AG10803 (cell line): ENCODE measurements at regions not wholly inside any gene's neighbourhood (a gene's known extent, or its start where the extent isn't known, plus 50 kb on each side); places are given as distances from the start of the nearest gene placed in this dataset.
A peak's percentile ranks its signal among the peaks of the same experiment; 100 is the strongest.

Source experiments
- DNase-seq: peaks from one replicate; pipeline ENCODE4 v3.0.0; 2010; ENCODE audit warnings: low read depth
- H3K4me3 ChIP-seq: 2 replicates; pipeline ENCODE4 v1.5.1; 2011; ENCODE audit warnings: mild to moderate bottlenecking, low read length, control low read depth
- TF ChIP-seq, protein P1 (sequence below): conservative IDR thresholded peaks from 2 replicates; pipeline ENCODE4 v1.5.1; 2011; ENCODE audit warnings: mild to moderate bottlenecking, low read length, control low read depth, inconsistent platforms

DNA sequence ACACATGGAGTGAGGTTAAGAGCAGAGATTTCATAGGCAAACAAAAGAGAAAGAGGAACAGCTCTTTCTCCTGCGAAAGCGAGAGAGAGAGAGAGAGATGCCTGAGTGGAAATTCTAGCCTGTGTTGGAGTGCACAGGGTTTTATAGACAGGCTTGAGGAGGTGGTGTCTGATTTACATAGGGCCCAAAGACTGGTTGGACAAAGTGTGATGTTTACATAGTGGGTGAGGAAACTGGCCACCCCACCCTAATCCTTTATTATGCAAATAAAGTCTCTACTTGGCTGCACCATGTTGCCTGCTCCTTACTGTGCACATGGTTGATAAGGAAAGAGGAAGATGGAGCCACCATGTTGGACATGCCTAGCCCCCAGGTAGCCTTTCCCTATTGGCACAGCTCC lies 967.8 kb upstream of the SORCS1 start:
- no peak overlapping the region for H3K4me3 ChIP-seq
- TF ChIP-seq, protein P1, sequence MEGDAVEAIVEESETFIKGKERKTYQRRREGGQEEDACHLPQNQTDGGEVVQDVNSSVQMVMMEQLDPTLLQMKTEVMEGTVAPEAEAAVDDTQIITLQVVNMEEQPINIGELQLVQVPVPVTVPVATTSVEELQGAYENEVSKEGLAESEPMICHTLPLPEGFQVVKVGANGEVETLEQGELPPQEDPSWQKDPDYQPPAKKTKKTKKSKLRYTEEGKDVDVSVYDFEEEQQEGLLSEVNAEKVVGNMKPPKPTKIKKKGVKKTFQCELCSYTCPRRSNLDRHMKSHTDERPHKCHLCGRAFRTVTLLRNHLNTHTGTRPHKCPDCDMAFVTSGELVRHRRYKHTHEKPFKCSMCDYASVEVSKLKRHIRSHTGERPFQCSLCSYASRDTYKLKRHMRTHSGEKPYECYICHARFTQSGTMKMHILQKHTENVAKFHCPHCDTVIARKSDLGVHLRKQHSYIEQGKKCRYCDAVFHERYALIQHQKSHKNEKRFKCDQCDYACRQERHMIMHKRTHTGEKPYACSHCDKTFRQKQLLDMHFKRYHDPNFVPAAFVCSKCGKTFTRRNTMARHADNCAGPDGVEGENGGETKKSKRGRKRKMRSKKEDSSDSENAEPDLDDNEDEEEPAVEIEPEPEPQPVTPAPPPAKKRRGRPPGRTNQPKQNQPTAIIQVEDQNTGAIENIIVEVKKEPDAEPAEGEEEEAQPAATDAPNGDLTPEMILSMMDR: no peak
- DNase-seq: no peak

DNA sequence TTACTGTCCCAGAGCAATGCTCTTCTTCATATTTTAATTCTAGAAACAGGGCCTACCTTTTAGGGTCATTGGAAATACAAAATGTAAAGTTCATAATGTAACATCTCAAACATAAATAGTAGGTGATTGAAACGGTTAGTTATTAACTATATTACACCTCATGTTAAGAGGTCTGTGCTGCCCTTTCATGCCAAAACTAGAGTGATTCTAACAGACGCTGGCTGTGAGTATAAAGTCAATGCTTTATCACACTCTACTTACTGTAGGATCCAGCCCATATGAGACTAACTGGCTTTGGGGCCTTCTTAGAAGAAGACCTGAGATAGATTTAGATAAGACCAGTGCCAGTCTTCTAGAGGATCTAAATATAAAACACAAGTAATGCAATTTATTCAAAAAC lies 966.1 kb upstream of the SORCS1 start:
- DNase-seq: no peak
- no peak overlapping the region for H3K4me3 ChIP-seq
- TF ChIP-seq, protein P1: no peak

- TF ChIP-seq, protein P1: peak; percentile 51
- DNase-seq: peak; percentile 4
- no peak overlapping the region for H3K4me3 ChIP-seq
Observed at GRCh38 chr10:108112218-108112617, 947.7 kb upstream of the SORCS1 start.

DNA sequence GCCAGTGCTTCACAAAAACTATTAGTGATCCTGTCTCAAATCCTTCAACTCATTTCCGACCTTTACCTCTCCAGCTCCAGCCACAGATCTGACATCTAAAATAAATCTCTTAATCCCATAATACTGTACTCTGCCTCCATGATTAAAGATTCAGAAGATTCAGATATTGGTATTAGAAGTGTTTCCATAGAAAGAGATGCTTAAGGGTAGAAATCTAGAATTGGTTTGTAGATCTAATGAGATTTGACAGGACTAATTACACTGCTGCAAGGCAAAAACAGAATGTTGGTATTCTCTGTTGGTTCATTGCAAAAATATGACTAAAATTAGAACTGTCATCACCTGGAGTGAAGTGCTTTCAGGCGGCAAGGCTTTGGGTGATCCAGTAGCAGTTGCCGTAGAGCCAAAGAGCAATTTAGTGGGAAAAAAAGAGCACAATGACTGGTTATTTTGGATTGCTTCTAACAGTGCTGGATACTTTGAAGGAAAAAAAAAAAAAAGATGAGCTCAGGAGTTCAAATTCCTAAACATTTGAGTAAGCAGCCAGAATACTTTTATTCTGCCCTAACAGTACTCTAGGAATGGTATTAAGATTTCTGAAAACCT lies 940.1 kb upstream of the SORCS1 start:
- peak; percentile 18 for DNase-seq

DNA sequence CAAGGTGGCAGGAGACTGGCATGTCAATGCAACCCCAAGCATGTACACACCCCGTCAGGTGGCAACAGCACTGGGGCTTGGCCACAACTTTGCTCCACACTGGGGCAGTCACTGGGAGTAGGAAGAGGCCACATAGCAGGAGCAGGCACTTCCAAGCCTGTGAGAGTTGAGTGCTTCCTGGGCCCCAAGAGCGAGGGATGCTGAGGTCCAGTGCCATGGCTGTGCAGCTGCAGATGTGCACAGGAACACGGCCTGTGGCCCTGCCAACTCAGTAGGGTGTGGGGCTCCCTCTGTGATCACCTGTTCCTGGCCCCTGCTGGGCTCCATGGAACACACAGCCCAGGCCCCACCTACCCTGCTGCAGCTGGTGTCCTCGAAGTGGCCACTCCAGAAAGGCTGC lies 932.8 kb upstream of the SORCS1 start:
- TF ChIP-seq, protein P1: no peak
- H3K4me3 ChIP-seq: no peak overlapping the region
- DNase-seq: no peak

More for the DNA sequence above, 940.1 kb upstream of the SORCS1 start:
- TF ChIP-seq, protein P1: no peak
- no peak overlapping the region for H3K4me3 ChIP-seq

DNA sequence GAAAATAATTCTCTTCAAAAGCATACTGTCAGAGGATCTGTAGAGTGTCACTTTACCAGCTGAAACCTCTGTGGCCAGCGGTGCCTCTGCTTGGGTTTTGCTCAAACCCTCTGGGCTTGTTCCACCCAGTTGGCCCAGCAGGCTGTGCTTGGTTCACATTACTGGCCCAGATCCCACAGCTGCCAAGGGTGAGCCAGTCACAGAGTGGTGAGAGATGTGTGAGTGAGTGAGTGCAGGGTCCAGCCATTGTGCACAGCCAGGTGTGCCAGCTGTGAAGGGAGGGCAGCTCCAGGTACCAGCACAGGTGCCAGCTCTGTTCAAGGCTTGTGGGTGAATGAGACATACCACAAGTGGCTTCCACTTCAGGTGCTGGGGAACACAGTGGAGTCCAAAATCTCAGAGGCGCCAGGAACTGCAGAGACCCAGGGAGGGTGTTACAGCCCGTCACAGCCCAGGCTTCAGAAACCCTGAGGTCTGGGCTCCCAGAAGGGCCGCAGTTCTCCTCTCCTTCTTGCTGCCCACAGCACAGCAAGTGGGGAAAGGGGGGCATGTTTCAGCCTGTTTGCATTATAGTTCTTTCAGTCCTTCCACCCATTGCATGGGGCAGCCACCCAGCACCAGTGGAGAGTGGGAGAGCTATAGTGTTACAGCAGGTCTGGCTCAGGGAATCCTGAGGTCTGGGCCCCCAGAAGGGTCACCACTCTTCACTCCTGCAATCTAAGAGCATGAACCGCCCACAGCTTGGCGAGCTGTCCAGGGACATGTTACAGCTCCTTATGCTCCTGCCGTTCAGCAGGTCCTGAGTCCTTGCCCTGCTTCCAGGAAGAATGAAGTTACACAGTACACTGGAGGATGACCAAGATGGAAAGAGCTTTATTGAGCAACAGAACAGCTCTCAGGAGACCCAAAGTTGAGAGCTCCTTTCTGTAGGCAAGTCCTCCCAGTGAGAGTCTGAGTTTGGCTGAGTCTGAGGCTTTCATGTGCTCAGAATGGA lies 931.7 kb upstream of the SORCS1 start:
- TF ChIP-seq, protein P1: no peak
- no peak overlapping the region for H3K4me3 ChIP-seq
- DNase-seq: no peak
